ENCODE measurements at regions not wholly inside any gene's neighbourhood (a gene's known extent, or its start where the extent isn't known, plus 50 kb on each side); places are given as distances from the start of the nearest gene placed in this dataset.

- TF ChIP-seq CREB1 (CRISPR knock-in tag; IDR thresholded peaks at IDR 0.05; ENCODE audit: low read depth), result no peak
- TF ChIP-seq CTCF (conservative IDR thresholded peaks at IDR 0.05; ENCODE audit: low read depth in 2 of 2), result no peak
Observed at GRCh38 chr2:184346338-184346862, 251.9 kb upstream of the ZNF804A start.

Measured in GM23338 (cell line).